ENCODE measurements at regions not wholly inside any gene's neighbourhood (a gene's known extent, or its start where the extent isn't known, plus 50 kb on each side); places are given as distances from the start of the nearest gene placed in this dataset.

DNA sequence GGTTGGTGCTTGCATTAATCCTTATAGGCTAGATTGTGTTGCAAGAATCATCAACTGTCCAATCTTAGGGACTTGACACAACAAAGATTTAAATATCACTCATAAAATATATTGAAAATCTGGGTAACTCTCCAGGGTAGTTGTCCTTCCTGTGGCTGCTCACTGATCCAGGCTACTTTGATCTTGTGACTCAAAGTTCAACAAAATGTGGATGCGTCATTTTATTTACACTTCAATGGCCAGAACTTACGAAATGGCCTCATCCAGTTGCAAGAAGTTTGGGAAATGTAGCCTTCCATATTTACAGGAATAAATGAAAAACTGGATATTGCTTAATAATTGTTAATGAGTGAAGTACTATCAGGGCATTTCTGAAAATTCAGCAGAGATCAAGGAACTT, 235.5 kb upstream of the ACTBL2 start:
- TF ChIP-seq POLR2A (IDR thresholded peaks at IDR 0.05; ENCODE audit: low read length) (no peak), GATA1 (IDR thresholded peaks at IDR 0.05; ENCODE audit: low read depth, low read length) (no peak)
